A673 (cell line): ENCODE measurements at regions not wholly inside any gene's neighbourhood (a gene's known extent, or its start where the extent isn't known, plus 50 kb on each side); places are given as distances from the start of the nearest gene placed in this dataset.

ENCODE experiments used
- BruUV-seq: library from RNA; stranded (reverse); fragments of 400-500 nt; replicated peaks from 2 replicates; lab custom pipeline; 2021; lab: Mats Ljungman, UMichigan
- CTCF ChIA-PET: fragments of 300-600 bp; sonication (Branson Sonifier 250); formaldehyde crosslinking; loops from one replicate; lab custom pipeline; 2022; ENCODE audit warnings: antibody characterized with exemption; lab: Charles Lee
- POLR2A ChIA-PET: fragments of 300-600 bp; sonication (Branson Sonifier 250); formaldehyde crosslinking; loops from one replicate; lab custom pipeline; 2022; ENCODE audit warnings: antibody characterized with exemption; ENCODE audit not compliant: low non-redundant PET; lab: Charles Lee
- DNase-seq: peaks from one replicate; pipeline ENCODE4 v3.0.0-alpha.2; 2015; ENCODE audit warnings: low spot score
- H3K27ac ChIP-seq: fragments of 200-600 bp; sonication (generic); 2 replicates; pipeline ENCODE4 v1.5.1; 2016; ENCODE audit warnings: mixed run types, low read depth, mild to moderate bottlenecking, mixed read lengths, antibody characterized with exemption, low read length; ENCODE audit not compliant: poor library complexity, severe bottlenecking
- H3K27me3 ChIP-seq: fragments of 200-600 bp; sonication (generic); replicated peaks from 2 replicates; pipeline ENCODE4 v1.6.1; 2017; ENCODE audit warnings: mixed run types, low read depth, mild to moderate bottlenecking, mixed read lengths, antibody characterized with exemption, low read length; ENCODE audit not compliant: insufficient read depth, poor library complexity
- H3K36me3 ChIP-seq: fragments of 200-600 bp; sonication (generic); 2 replicates; pipeline ENCODE4 v1.6.1; 2016; ENCODE audit warnings: mixed run types, mild to moderate bottlenecking, mixed read lengths, antibody characterized with exemption, low read length; ENCODE audit not compliant: insufficient read depth, poor library complexity, severe bottlenecking
- H3K4me1 ChIP-seq: fragments of 200-600 bp; sonication (generic); 2 replicates; pipeline ENCODE4 v1.6.1; 2017; ENCODE audit warnings: mixed run types, mild to moderate bottlenecking, mixed read lengths, antibody characterized with exemption, low read length; ENCODE audit not compliant: insufficient read depth, poor library complexity, severe bottlenecking
- H3K4me3 ChIP-seq: fragments of 200-600 bp; sonication (generic); 2 replicates; pipeline ENCODE4 v1.5.1; 2016; ENCODE audit warnings: low read depth, mixed run types, mild to moderate bottlenecking, mixed read lengths, low read length; ENCODE audit not compliant: poor library complexity, severe bottlenecking
- H3K9me3 ChIP-seq: fragments of 200-600 bp; sonication (generic); 2 replicates; pipeline ENCODE4 v1.6.1; 2016; ENCODE audit warnings: mixed run types, low read depth, mild to moderate bottlenecking, mixed read lengths, antibody characterized with exemption, low read length; ENCODE audit not compliant: poor library complexity, severe bottlenecking
- CTCF ChIP-seq: fragments of 300-800, 200-600 bp; sonication (generic); conservative IDR thresholded peaks from 2 replicates; pipeline ENCODE4 v1.5.1; 2017; ENCODE audit warnings: low read depth, mild to moderate bottlenecking, antibody characterized with exemption, low read length, moderate library complexity, mixed read lengths
- EZH2 ChIP-seq: fragments of 200-600 bp; sonication (generic); IDR thresholded peaks from 2 replicates; pipeline ENCODE4 v1.6.1; 2017; ENCODE audit warnings: borderline replicate concordance, low read depth, mild to moderate bottlenecking, mixed read lengths, antibody characterized with exemption, low read length; ENCODE audit not compliant: poor library complexity, severe bottlenecking
- intact Hi-C: fragments of 100-400 bp; cut with micrococcal nuclease; formaldehyde crosslinking; loops from one replicate; pipeline ENCODE4 v1.10.0; 2022; ENCODE audit not compliant: unreplicated experiment

GRCh38 chr10:10397906-10398305 lies 619.8 kb upstream of the CELF2 start:
- Histone ChIP-seq H3K36me3 (no peaks in the 10 kb centered on the region), H3K4me3 (no peak overlapping the region), H3K27ac (no peak overlapping the region), H3K27me3 (no peaks in the 10 kb centered on the region), H3K9me3 (peaks cover 8% of the 10 kb centered on the region), H3K4me1 (no peaks in the 10 kb centered on the region)
- TF ChIP-seq EZH2 = no peak
- TF ChIP-seq CTCF = no peak
- BruUV-seq = no TSS peak
- DNase-seq = no peak
- ChIA-PET POLR2A (no interaction called here), CTCF (no interaction called here)
- intact Hi-C loops = no loop called here

- H3K4me1 ChIP-seq = no peaks in the 10 kb centered on the region
- no peak for DNase-seq
- no peak overlapping the region for H3K27ac ChIP-seq
- CTCF ChIA-PET = no interaction called here
- peaks cover 8% of the 10 kb centered on the region for H3K9me3 ChIP-seq
- TF ChIP-seq CTCF = no peak
- TF ChIP-seq EZH2 = no peak
- no peak overlapping the region for H3K4me3 ChIP-seq
- no TSS peak for BruUV-seq
- intact Hi-C loops = no loop called here
- no peaks in the 10 kb centered on the region for H3K27me3 ChIP-seq
- POLR2A ChIA-PET = no interaction called here
- H3K36me3 ChIP-seq = no peaks in the 10 kb centered on the region
These were observed 613.9 kb upstream of the CELF2 start for GRCh38 chr10:10403762-10404161.

GRCh38 chr10:10417671-10418070 lies 600.0 kb upstream of the CELF2 start:
- TF ChIP-seq EZH2 (no peak), CTCF (no peak)
- no peaks in the 10 kb centered on the region for H3K27me3 ChIP-seq
- no peak for DNase-seq
- no peak overlapping the region for H3K27ac ChIP-seq
- H3K36me3 ChIP-seq = no peaks in the 10 kb centered on the region
- ChIA-PET POLR2A (no interaction called here), CTCF (no interaction called here)
- H3K4me3 ChIP-seq = no peak overlapping the region
- BruUV-seq = no TSS peak
- intact Hi-C loops = no loop called here
- no peaks in the 10 kb centered on the region for H3K4me1 ChIP-seq
- no peaks in the 10 kb centered on the region for H3K9me3 ChIP-seq
